Caco-2 (cell line): ENCODE measurements at regions not wholly inside any gene's neighbourhood (a gene's known extent, or its start where the extent isn't known, plus 50 kb on each side); places are given as distances from the start of the nearest gene placed in this dataset.
"Not testable (repeated sequence)": the region's sequence is repeated elsewhere in the genome, so short reads cannot be mapped to it uniquely, and the experiment has no call there.

Source experiments
- BruUV-seq: library from RNA; stranded (reverse); fragments of 400-500 nt; replicated peaks from 2 replicates; lab custom pipeline; 2021; lab: Mats Ljungman, UMichigan
- CTCF ChIA-PET: fragments of 300-600 bp; sonication (Branson Sonifier 250); formaldehyde crosslinking; loops from one replicate; lab custom pipeline; 2022; ENCODE audit warnings: antibody characterized with exemption; lab: Charles Lee
- POLR2A ChIA-PET: fragments of 300-600 bp; sonication (Branson Sonifier 250); formaldehyde crosslinking; loops from one replicate; lab custom pipeline; 2022; ENCODE audit warnings: antibody characterized with exemption; lab: Charles Lee
- DNase-seq, 2 experiments: peaks; one replicate each; pipeline versions ENCODE4 v3.0.0 to v3.0.0-alpha.2; 2020 to 2022
- H3K27me3 ChIP-seq: replicated peaks from 2 replicates; pipeline ENCODE4 v1.6.0; 2011; ENCODE audit warnings: low read length; ENCODE audit not compliant: control insufficient read depth, insufficient read depth
- H3K36me3 ChIP-seq: 2 replicates; pipeline ENCODE4 v1.5.1; 2011; ENCODE audit warnings: low read length; ENCODE audit not compliant: control insufficient read depth, insufficient read depth
- H3K4me1 ChIP-seq: fragments of 250-450 bp; sonication (Bioruptor Pico); 2 replicates; pipeline ENCODE4 v1.5.1; 2020; ENCODE audit warnings: mild to moderate bottlenecking
- H3K4me3 ChIP-seq: 2 replicates; pipeline ENCODE4 v1.5.1; 2011; ENCODE audit warnings: low read depth, mild to moderate bottlenecking, control low read depth, low read length
- H3K9me3 ChIP-seq: fragments of 250-450 bp; sonication (Bioruptor Pico); 2 replicates; pipeline ENCODE4 v1.5.1; 2020; ENCODE audit warnings: mild to moderate bottlenecking, moderate library complexity
- H3K27ac Mint-ChIP-seq: one replicate; pipeline ENCODE4 v1.8.0; 2022; ENCODE audit warnings: mixed read lengths; ENCODE audit not compliant: unreplicated experiment
- H3K27me3 Mint-ChIP-seq: one replicate; pipeline ENCODE4 v1.8.0; 2022; ENCODE audit warnings: mixed read lengths; ENCODE audit not compliant: insufficient read depth, unreplicated experiment
- H3K36me3 Mint-ChIP-seq: one replicate; pipeline ENCODE4 v1.8.0; 2022; ENCODE audit warnings: mild to moderate bottlenecking, mixed read lengths; ENCODE audit not compliant: insufficient read depth, unreplicated experiment
- H3K4me1 Mint-ChIP-seq: one replicate; pipeline ENCODE4 v1.8.0; 2022; ENCODE audit warnings: low read depth, mixed read lengths; ENCODE audit not compliant: unreplicated experiment
- H3K4me3 Mint-ChIP-seq: one replicate; pipeline ENCODE4 v1.8.0; 2022; ENCODE audit warnings: mild to moderate bottlenecking, moderate library complexity, mixed read lengths; ENCODE audit not compliant: unreplicated experiment
- H3K9me3 Mint-ChIP-seq: one replicate; pipeline ENCODE4 v1.8.0; 2022; ENCODE audit warnings: mixed read lengths; ENCODE audit not compliant: unreplicated experiment
- CTCF ChIP-seq, 2 experiments: fragments of 200-600 bp in 1 of 2; IDR thresholded peaks; 1 replicate in 1 of 2; 2 replicates in 1 of 2; pipeline versions ENCODE4 v1.5.1 to v1.8.0; 2011 to 2022; ENCODE audit warnings: antibody characterized with exemption in 1 of 2, control low read depth in 1 of 2, inconsistent platforms in 1 of 2, low read depth in 1 of 2, low read length in 1 of 2, mild to moderate bottlenecking in 1 of 2, moderate library complexity in 1 of 2; ENCODE audit not compliant: insufficient read depth in 1 of 2, severe bottlenecking in 1 of 2, unreplicated experiment in 1 of 2
- intact Hi-C: fragments of 100-400 bp; cut with micrococcal nuclease; formaldehyde crosslinking; loops from one replicate; pipeline ENCODE4 v1.10.0; 2022; ENCODE audit not compliant: unreplicated experiment

- H3K4me1 Mint-ChIP-seq, result peaks cover 6% of the 10 kb centered on the region
- Histone ChIP-seq H3K9me3 (no peaks in the 10 kb centered on the region), H3K27me3 (no peaks in the 10 kb centered on the region), H3K4me3 (no peak overlapping the region), H3K4me1 (no peaks in the 10 kb centered on the region), H3K36me3 (no peaks in the 10 kb centered on the region)
- H3K9me3 Mint-ChIP-seq, result peaks cover 15% of the 10 kb centered on the region
- no peaks in the 10 kb centered on the region for H3K27me3 Mint-ChIP-seq
- intact Hi-C loops, result no loop called here
- no peak for DNase-seq
- no peak for TF ChIP-seq CTCF (IDR thresholded peaks at IDR 0.05; ENCODE audit: insufficient read depth in 1 of 2, low read depth in 1 of 2, low read length in 1 of 2, severe bottlenecking in 1 of 2, unreplicated experiment in 1 of 2)
- no peak overlapping the region for H3K27ac Mint-ChIP-seq
- no peaks in the 10 kb centered on the region for H3K36me3 Mint-ChIP-seq
- no peak overlapping the region for H3K4me3 Mint-ChIP-seq
- no TSS peak for BruUV-seq
- ChIA-PET CTCF (no interaction called here), POLR2A (no interaction called here)
These were observed 764.2 kb downstream of the DIAPH3 start for GRCh38 chr13:59399513-59399912.

GRCh38 chr13:59404331-59404730 is 759.4 kb downstream of the DIAPH3 start:
- H3K4me1 Mint-ChIP-seq, result no peaks in the 10 kb centered on the region
- no TSS peak for BruUV-seq
- DNase-seq, result no peak
- no peak overlapping the region for H3K27ac Mint-ChIP-seq
- H3K27me3 Mint-ChIP-seq, result no peaks in the 10 kb centered on the region
- peaks cover 6% of the 10 kb centered on the region; the same call in 1 of the 2 replicates for H3K9me3 ChIP-seq
- no peak overlapping the region for H3K4me3 Mint-ChIP-seq
- intact Hi-C loops, result no loop called here
- no peaks in the 10 kb centered on the region for H3K4me1 ChIP-seq
- no peaks in the 10 kb centered on the region for H3K36me3 Mint-ChIP-seq
- H3K9me3 Mint-ChIP-seq, result peaks cover 48% of the 10 kb centered on the region
- H3K27me3 ChIP-seq, result no peaks in the 10 kb centered on the region
- ChIA-PET POLR2A (no interaction called here), CTCF (no interaction called here)
- no peak for TF ChIP-seq CTCF (IDR thresholded peaks at IDR 0.05; ENCODE audit: insufficient read depth in 1 of 2, low read depth in 1 of 2, low read length in 1 of 2, severe bottlenecking in 1 of 2, unreplicated experiment in 1 of 2)
- H3K4me3 ChIP-seq, result no peak overlapping the region
- H3K36me3 ChIP-seq, result no peaks in the 10 kb centered on the region

GRCh38 chr13:59407251-59407650 is 756.5 kb downstream of the DIAPH3 start:
- H3K4me3 ChIP-seq, H3K36me3 Mint-ChIP-seq, BruUV-seq, DNase-seq, H3K36me3 ChIP-seq, H3K4me3 Mint-ChIP-seq, CTCF ChIA-PET, intact Hi-C loops, POLR2A ChIA-PET, H3K27me3 Mint-ChIP-seq, H3K27ac Mint-ChIP-seq, H3K27me3 ChIP-seq: not testable (repeated sequence)
- peaks cover 67% of the 10 kb centered on the region for H3K9me3 Mint-ChIP-seq
- H3K9me3 ChIP-seq, result peaks cover 12% of the 10 kb centered on the region
- H3K4me1 Mint-ChIP-seq, result peaks cover 17% of the 10 kb centered on the region
- peaks cover 12% of the 10 kb centered on the region for H3K4me1 ChIP-seq

- H3K4me1 Mint-ChIP-seq, result peaks cover 25% of the 10 kb centered on the region
- Histone ChIP-seq H3K9me3 (peaks cover 12% of the 10 kb centered on the region), H3K36me3 (no peaks in the 10 kb centered on the region), H3K27me3 (no peaks in the 10 kb centered on the region), H3K4me3 (no peak overlapping the region), H3K4me1 (peaks cover 12% of the 10 kb centered on the region)
- H3K27ac Mint-ChIP-seq, result no peak overlapping the region
- POLR2A ChIA-PET, result no interaction called here
- CTCF ChIA-PET, result no interaction called here
- TF ChIP-seq CTCF (IDR thresholded peaks at IDR 0.05; ENCODE audit: insufficient read depth in 1 of 2, low read depth in 1 of 2, low read length in 1 of 2, severe bottlenecking in 1 of 2, unreplicated experiment in 1 of 2), result no peak
- H3K27me3 Mint-ChIP-seq, result no peaks in the 10 kb centered on the region
- intact Hi-C loops, result no loop called here
- no TSS peak for BruUV-seq
- H3K9me3 Mint-ChIP-seq, result peaks cover 73% of the 10 kb centered on the region
- H3K4me3 Mint-ChIP-seq, result no peak overlapping the region
- DNase-seq, result no peak
- H3K36me3 Mint-ChIP-seq, result peaks cover 5% of the 10 kb centered on the region
These were observed 755.0 kb downstream of the DIAPH3 start for GRCh38 chr13:59408738-59409137.
